Keratinocyte (primary cell): ENCODE measurements at regions not wholly inside any gene's neighbourhood (a gene's known extent, or its start where the extent isn't known, plus 50 kb on each side); places are given as distances from the start of the nearest gene placed in this dataset.

ENCODE experiments used
- DNase-seq: peaks from one replicate; pipeline ENCODE4 v3.0.0-alpha.2; 2011; ENCODE audit warnings: low read depth, missing footprints, low spot score
- FAIRE-seq: peaks from 2 replicates; lab custom pipeline; 2011; peaks lifted over from hg19 to GRCh38; lab: Jason Lieb, UNC
- H2AFZ ChIP-seq: 2 replicates; pipeline ENCODE4 v1.6.0; 2012; ENCODE audit warnings: low read length, control low read depth, inconsistent platforms; ENCODE audit not compliant: control insufficient read depth
- H3K27ac ChIP-seq: 2 replicates; pipeline ENCODE4 v1.5.1; 2011; ENCODE audit warnings: low read length; ENCODE audit not compliant: control insufficient read depth, insufficient read depth
- H3K27me3 ChIP-seq: 3 replicates; pipeline ENCODE4 v1.6.0; 2011; ENCODE audit warnings: low read length; ENCODE audit not compliant: control insufficient read depth, insufficient read depth; ENCODE audit errors: extremely low read depth
- H3K36me3 ChIP-seq, 2 experiments: 2 replicates in 1 of 2; 3 replicates in 1 of 2; pipeline ENCODE4 v1.5.1; 2011; ENCODE audit warnings: low read length in 2 of 2, mild to moderate bottlenecking in 1 of 2; ENCODE audit not compliant: control insufficient read depth in 2 of 2, insufficient read depth in 2 of 2; ENCODE audit errors: extremely low read depth in 1 of 2
- H3K4me1 ChIP-seq: 3 replicates; pipeline ENCODE4 v1.5.1; 2011; ENCODE audit warnings: low read length; ENCODE audit not compliant: control insufficient read depth, insufficient read depth; ENCODE audit errors: extremely low read depth
- H3K4me2 ChIP-seq: 3 replicates; pipeline ENCODE4 v1.6.0; 2011; ENCODE audit warnings: low read depth, low read length; ENCODE audit not compliant: control insufficient read depth, insufficient read depth; ENCODE audit errors: extremely low read depth
- H3K4me3 ChIP-seq, 3 experiments: fragments of 200-600 bp in 1 of 3; sonication (generic) in 1 of 3; 2 replicates in 2 of 3; 3 replicates in 1 of 3; pipeline ENCODE4 v1.5.1; 2011 to 2016; ENCODE audit warnings: low read length in 3 of 3, mild to moderate bottlenecking in 3 of 3, control low read depth in 2 of 3, inconsistent platforms in 1 of 3, low read depth in 1 of 3, mixed read lengths in 1 of 3, mixed run types in 1 of 3, moderate library complexity in 1 of 3; ENCODE audit not compliant: control insufficient read depth in 2 of 3, insufficient read depth in 2 of 3; ENCODE audit errors: extremely low read depth in 1 of 3
- H3K79me2 ChIP-seq: 2 replicates; pipeline ENCODE4 v1.6.0; 2012; ENCODE audit warnings: low read length; ENCODE audit not compliant: control insufficient read depth, insufficient read depth
- H3K9ac ChIP-seq: 3 replicates; pipeline ENCODE4 v1.6.0; 2011; ENCODE audit warnings: low read length; ENCODE audit not compliant: control insufficient read depth, insufficient read depth; ENCODE audit errors: extremely low read depth
- H3K9me1 ChIP-seq: 3 replicates; pipeline ENCODE4 v1.6.0; 2011; ENCODE audit warnings: low read length; ENCODE audit not compliant: control insufficient read depth, insufficient read depth; ENCODE audit errors: extremely low read depth
- H3K9me3 ChIP-seq: 2 replicates; pipeline ENCODE4 v1.5.1; 2012; ENCODE audit warnings: low read depth, low read length; ENCODE audit not compliant: control insufficient read depth
- H4K20me1 ChIP-seq: 3 replicates; pipeline ENCODE4 v1.6.0; 2011; ENCODE audit warnings: low read length; ENCODE audit not compliant: control insufficient read depth, insufficient read depth; ENCODE audit errors: extremely low read depth
- CTCF ChIP-seq, 3 experiments: IDR thresholded peaks in 1 of 3; conservative IDR thresholded peaks in 1 of 3; optimal IDR thresholded peaks in 1 of 3; 2 replicates in 2 of 3; 3 replicates in 1 of 3; pipeline versions ENCODE3 to v1.5.1; 2011; ENCODE audit warnings: low read length in 3 of 3, mild to moderate bottlenecking in 3 of 3, moderate library complexity in 2 of 3, control low read depth in 1 of 3, inconsistent platforms in 1 of 3; ENCODE audit not compliant: insufficient read depth in 2 of 3; ENCODE audit errors: extremely low read depth in 1 of 3
- EZH2 ChIP-seq: IDR thresholded peaks from one replicate; pipeline ENCODE4 v1.6.1; 2012; ENCODE audit warnings: inconsistent platforms, mild to moderate bottlenecking, low read length, moderate library complexity
- dilution Hi-C: fragments of 300-500 bp; cut with MboI; formaldehyde crosslinking; loops from one replicate; pipeline ENCODE4 v1.7.0; 2020; ENCODE audit warnings: low sequenced_read_pairs; ENCODE audit not compliant: extremely low pct_ligation_motif_present

GRCh38 chr4:32988165-32988811 is 2268.1 kb downstream of the PCDH7 start:
- TF ChIP-seq EZH2 (no peak), CTCF (optimal IDR thresholded peaks at IDR 0.05 in 1 of 3, IDR thresholded peaks at IDR 0.05 in 1 of 3, conservative IDR thresholded peaks at IDR 0.05 in 1 of 3; ENCODE audit: extremely low read depth in 1 of 3, insufficient read depth in 2 of 3, low read length in 3 of 3) (no peak)
- H2AFZ ChIP-seq, result no peak overlapping the region
- dilution Hi-C loops, result no loop called here
- FAIRE-seq, result no peak
- H3K4me2 ChIP-seq, result no peak overlapping the region
- H3K9me1 ChIP-seq, result no peaks in the 10 kb centered on the region
- DNase-seq, result no peak
- no peak overlapping the region for H3K27ac ChIP-seq
- H3K9me3 ChIP-seq, result no peaks in the 10 kb centered on the region
- H3K27me3 ChIP-seq, result no peaks in the 10 kb centered on the region
- H3K9ac ChIP-seq, result no peak overlapping the region
- H3K36me3 ChIP-seq, result no peaks in the 10 kb centered on the region
- no peaks in the 10 kb centered on the region for H3K4me1 ChIP-seq
- H4K20me1 ChIP-seq, result no peaks in the 10 kb centered on the region
- H3K79me2 ChIP-seq, result no peaks in the 10 kb centered on the region
- no peak overlapping the region for H3K4me3 ChIP-seq

DNA sequence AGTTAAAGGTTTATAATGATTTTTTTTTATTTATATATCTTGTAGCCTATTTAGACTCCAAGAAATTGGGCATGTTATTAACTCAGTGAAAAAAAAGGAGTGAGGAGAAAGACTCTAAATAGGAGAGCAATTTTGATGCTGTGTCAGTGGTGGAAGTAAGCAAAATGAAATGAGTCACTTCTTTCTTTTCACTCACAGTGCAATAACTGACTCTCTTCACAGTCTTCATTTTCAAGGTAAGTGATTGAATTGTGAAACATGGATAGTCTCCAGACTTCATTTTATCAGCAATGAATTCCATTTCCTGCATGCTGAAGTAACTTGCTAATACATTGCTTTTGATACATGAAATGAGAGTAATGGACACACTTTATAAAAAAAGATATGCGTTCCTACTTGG is 2271.5 kb downstream of the PCDH7 start:
- H3K9ac ChIP-seq, result no peak overlapping the region
- H3K9me1 ChIP-seq, result no peaks in the 10 kb centered on the region
- dilution Hi-C loops, result no loop called here
- no peak for TF ChIP-seq CTCF (optimal IDR thresholded peaks at IDR 0.05 in 1 of 3, IDR thresholded peaks at IDR 0.05 in 1 of 3, conservative IDR thresholded peaks at IDR 0.05 in 1 of 3; ENCODE audit: extremely low read depth in 1 of 3, insufficient read depth in 2 of 3, low read length in 3 of 3)
- TF ChIP-seq EZH2, result no peak
- no peak overlapping the region for H3K27ac ChIP-seq
- H3K27me3 ChIP-seq, result no peaks in the 10 kb centered on the region
- H3K79me2 ChIP-seq, result no peaks in the 10 kb centered on the region
- H3K9me3 ChIP-seq, result no peaks in the 10 kb centered on the region
- H4K20me1 ChIP-seq, result no peaks in the 10 kb centered on the region
- H3K4me1 ChIP-seq, result no peaks in the 10 kb centered on the region
- FAIRE-seq, result no peak
- no peak overlapping the region for H2AFZ ChIP-seq
- H3K4me3 ChIP-seq, result no peak overlapping the region
- DNase-seq, result no peak
- no peaks in the 10 kb centered on the region for H3K36me3 ChIP-seq
- no peak overlapping the region for H3K4me2 ChIP-seq
